ENCODE measurements at regions not wholly inside any gene's neighbourhood (a gene's known extent, or its start where the extent isn't known, plus 50 kb on each side); places are given as distances from the start of the nearest gene placed in this dataset.

GRCh38 chr5:53246042-53246836 is 136.7 kb upstream of the MOCS2 start:
- intact Hi-C loops (cut with DNase I) = no loop called here
- no peaks in the 10 kb centered on the region for H3K27me3 ChIP-seq
- no peak for TF ChIP-seq POLR2A (IDR thresholded peaks at IDR 0.05)
- TF ChIP-seq EP300 (IDR thresholded peaks at IDR 0.05) = no peak
- TF ChIP-seq CTCF (IDR thresholded peaks at IDR 0.05) = no peak
- H3K4me1 ChIP-seq (ENCODE audit: insufficient read depth) = no peaks in the 10 kb centered on the region
- 20 to 37% (median 21%) methylated on average over 8 of the region's 8 CpGs for WGBS, 3 donors
- no peak overlapping the region for H3K4me3 ChIP-seq
- H3K27ac ChIP-seq = no peak overlapping the region
- no peak for DNase-seq
- no peaks in the 10 kb centered on the region for H3K36me3 ChIP-seq
- H3K9me3 ChIP-seq = no peaks in the 10 kb centered on the region

- no peak overlapping the region for H3K4me3 ChIP-seq
- intact Hi-C loops (cut with DNase I) = no loop called here
- no peaks in the 10 kb centered on the region for H3K36me3 ChIP-seq
- WGBS, 3 donors = 41 to 55% (median 43%) methylated on average over 4 of the region's 4 CpGs
- no peak overlapping the region for H3K27ac ChIP-seq
- H3K4me1 ChIP-seq (ENCODE audit: insufficient read depth) = no peaks in the 10 kb centered on the region
- H3K9me3 ChIP-seq = no peaks in the 10 kb centered on the region
- no peak for DNase-seq
- H3K27me3 ChIP-seq = no peaks in the 10 kb centered on the region
- no peak for TF ChIP-seq CTCF (IDR thresholded peaks at IDR 0.05)
- no peak for TF ChIP-seq POLR2A (IDR thresholded peaks at IDR 0.05)
- no peak for TF ChIP-seq EP300 (IDR thresholded peaks at IDR 0.05)
These were observed 140.1 kb upstream of the MOCS2 start for GRCh38 chr5:53249529-53250200.

- Histone ChIP-seq H3K27me3 (no peaks in the 10 kb centered on the region), H3K36me3 (no peaks in the 10 kb centered on the region), H3K27ac (no peak overlapping the region), H3K9me3 (no peaks in the 10 kb centered on the region), H3K4me1 (ENCODE audit: insufficient read depth) (no peaks in the 10 kb centered on the region), H3K4me3 (no peak overlapping the region)
- no peak for DNase-seq
- TF ChIP-seq POLR2A (IDR thresholded peaks at IDR 0.05) (no peak), CTCF (IDR thresholded peaks at IDR 0.05) (no peak), EP300 (IDR thresholded peaks at IDR 0.05) (no peak)
- intact Hi-C loops (cut with DNase I) = no loop called here
- WGBS, 3 donors = 87 to 89% (median 88%) methylated on average over 2 of the region's 2 CpGs
These were observed 140.6 kb upstream of the MOCS2 start for GRCh38 chr5:53250201-53250550.

- intact Hi-C loops (cut with DNase I) = no loop called here
- Histone ChIP-seq H3K27ac (no peak overlapping the region), H3K36me3 (no peaks in the 10 kb centered on the region), H3K27me3 (no peaks in the 10 kb centered on the region), H3K9me3 (no peaks in the 10 kb centered on the region), H3K4me1 (ENCODE audit: insufficient read depth) (no peaks in the 10 kb centered on the region), H3K4me3 (no peak overlapping the region)
- TF ChIP-seq CTCF (IDR thresholded peaks at IDR 0.05) (no peak), POLR2A (IDR thresholded peaks at IDR 0.05) (no peak), EP300 (IDR thresholded peaks at IDR 0.05) (no peak)
- 34 to 40% (median 37%) methylated on average over 2 of the region's 2 CpGs for WGBS, 3 donors
- DNase-seq = no peak
These were observed 143.9 kb upstream of the MOCS2 start for GRCh38 chr5:53253421-53253871.
